HepG2 (cell line): ENCODE measurements at regions not wholly inside any gene's neighbourhood (a gene's known extent, or its start where the extent isn't known, plus 50 kb on each side); places are given as distances from the start of the nearest gene placed in this dataset.

Source experiments
- ATAC-seq: fragments of 200-7000 bp; cut with Tn5 transposase; 3 replicates; pipeline ENCODE4 v1.9.1; 2020; ENCODE audit warnings: mild to moderate bottlenecking, moderate library complexity
- BruUV-seq: library from RNA; stranded (reverse); fragments of 400-500 nt; replicated peaks from 2 replicates; lab custom pipeline; 2021; lab: Mats Ljungman, UMichigan
- CTCF ChIA-PET: fragments of 300-600 bp; formaldehyde crosslinking; extraction: SDS; loops from one replicate; lab custom pipeline; 2021; ENCODE audit warnings: low total read pairs, inconsistent platforms, low intra/inter-chr PET ratio; lab: Yijun Ruan, JAX
- POLR2A ChIA-PET: fragments of 350-600 bp; sonication (Branson Sonifier 250); formaldehyde crosslinking; loops from one replicate; lab custom pipeline; 2020; ENCODE audit warnings: antibody characterized with exemption, inconsistent platforms; lab: Yijun Ruan, JAX
- DNase-seq: peaks from one replicate; pipeline ENCODE4 v3.0.0-alpha.2; 2015; ENCODE audit warnings: low spot score
- FAIRE-seq: peaks from 3 replicates; lab custom pipeline; 2011; peaks lifted over from hg19 to GRCh38; lab: Jason Lieb, UNC
- H2AFZ ChIP-seq: one replicate; pipeline ENCODE4 v1.6.1; 2011; ENCODE audit warnings: low read length, inconsistent platforms
- H3K27ac ChIP-seq: fragments of 300-600 bp; 3 replicates; pipeline ENCODE4 v1.8.0; 2011; ENCODE audit warnings: mixed run types, mild to moderate bottlenecking, mixed read lengths, low read length, inconsistent platforms; ENCODE audit not compliant: insufficient read depth; ENCODE audit errors: extremely low read length
- H3K27me3 ChIP-seq, 2 experiments: fragments of 200-600 bp in 1 of 2; 2 replicates in 1 of 2; 3 replicates in 1 of 2; pipeline versions ENCODE4 v1.6.0 to v1.8.0; 2011; ENCODE audit warnings: low read length in 2 of 2, mild to moderate bottlenecking in 2 of 2, moderate library complexity in 2 of 2, inconsistent platforms in 1 of 2; ENCODE audit not compliant: insufficient read depth in 2 of 2, control insufficient read depth in 1 of 2
- H3K36me3 ChIP-seq, 2 experiments: fragments of 200-600 bp in 1 of 2; replicated peaks in 1 of 2; 2 replicates in 1 of 2; 3 replicates in 1 of 2; pipeline versions ENCODE4 v1.5.1 to v1.8.0; 2011; ENCODE audit warnings: low read length in 2 of 2, inconsistent platforms in 1 of 2; ENCODE audit not compliant: insufficient read depth in 2 of 2, control insufficient read depth in 1 of 2
- H3K4me1 ChIP-seq: 2 replicates; pipeline ENCODE4 v1.5.1; 2012; ENCODE audit warnings: low read length, inconsistent platforms; ENCODE audit not compliant: insufficient read depth
- H3K4me2 ChIP-seq: 2 replicates; pipeline ENCODE4 v1.6.0; 2011; ENCODE audit warnings: low read depth, low read length, inconsistent platforms
- H3K4me3 ChIP-seq, 3 experiments: fragments of 200-600 bp in 1 of 3; sonication (generic), shearing (Covaris generic) in 1 of 3; replicated peaks in 1 of 3; 2 replicates each; pipeline ENCODE4 v1.5.1; 2011 to 2016; ENCODE audit warnings: low read length in 3 of 3, inconsistent platforms in 2 of 3, low read depth in 2 of 3, mild to moderate bottlenecking in 2 of 3, control low read depth in 1 of 3, mixed read lengths in 1 of 3; ENCODE audit not compliant: insufficient read depth in 1 of 3
- H3K79me2 ChIP-seq: one replicate; pipeline ENCODE4 v1.6.1; 2011; ENCODE audit warnings: low read length, inconsistent platforms; ENCODE audit not compliant: insufficient read depth
- H3K9ac ChIP-seq: 2 replicates; pipeline ENCODE4 v1.6.0; 2011; ENCODE audit warnings: mild to moderate bottlenecking, low read depth, low read length, inconsistent platforms; ENCODE audit not compliant: insufficient read depth
- H3K9me3 ChIP-seq: 2 replicates; pipeline ENCODE4 v1.5.1; 2012; ENCODE audit warnings: mild to moderate bottlenecking, low read length
- H4K20me1 ChIP-seq: 2 replicates; pipeline ENCODE4 v1.6.0; 2011; ENCODE audit warnings: inconsistent platforms, mild to moderate bottlenecking, low read length, moderate library complexity; ENCODE audit not compliant: insufficient read depth
- ARID4A ChIP-seq: sonication (generic); formaldehyde crosslinking; IDR thresholded peaks from 2 replicates; pipeline ENCODE4 v1.5.0; 2020; ENCODE audit warnings: mild to moderate bottlenecking, missing genetic modification reagents, borderline replicate concordance
- ESRRA ChIP-seq: sonication (generic); formaldehyde crosslinking; IDR thresholded peaks from 2 replicates; pipeline ENCODE4 v1.5.1; 2020; ENCODE audit warnings: mild to moderate bottlenecking, low read depth, missing genetic modification reagents
- GATA4 ChIP-seq: sonication (generic); IDR thresholded peaks from 2 replicates; pipeline ENCODE4 v1.6.1; 2016; ENCODE audit warnings: antibody characterized with exemption, low read depth, borderline replicate concordance
- HNF4A ChIP-seq: sonication (generic); formaldehyde crosslinking; IDR thresholded peaks from 2 replicates; pipeline ENCODE4 v1.4.0; 2020; ENCODE audit warnings: missing genetic modification reagents
- HNF4G ChIP-seq, 2 experiments: sonication (generic) in 1 of 2; formaldehyde crosslinking in 1 of 2; IDR thresholded peaks; 2 replicates each; pipeline versions ENCODE4 v1.4.0 to v1.6.1; 2011 to 2020; ENCODE audit warnings: borderline replicate concordance in 2 of 2, low read depth in 2 of 2, mild to moderate bottlenecking in 2 of 2, low read length in 1 of 2, missing genetic modification reagents in 1 of 2, moderate library complexity in 1 of 2
- ISX ChIP-seq: sonication (generic); formaldehyde crosslinking; conservative IDR thresholded peaks from 2 replicates; pipeline ENCODE4 v1.5.0; 2020; ENCODE audit warnings: missing genetic modification reagents
- JUNB ChIP-seq: sonication (generic); formaldehyde crosslinking; IDR thresholded peaks from 2 replicates; pipeline ENCODE4 v1.8.0; 2022; ENCODE audit warnings: missing genetic modification reagents, mild to moderate bottlenecking, borderline replicate concordance
- NFKBIZ ChIP-seq: IDR thresholded peaks from 2 replicates; pipeline ENCODE4 v1.6.1; 2018; ENCODE audit warnings: missing genetic modification reagents, missing compliant biosample characterization
- NR2F6 ChIP-seq, 2 experiments: IDR thresholded peaks; 2 replicates each; pipeline ENCODE4 v1.6.1; 2016; ENCODE audit warnings: antibody characterized with exemption in 1 of 2, mild to moderate bottlenecking in 1 of 2
- PATZ1 ChIP-seq: sonication (generic); formaldehyde crosslinking; IDR thresholded peaks from 2 replicates; pipeline ENCODE4 v1.4.0; 2020; ENCODE audit warnings: missing genetic modification reagents
- SOX13 ChIP-seq, 3 experiments: fragments of 450-650 bp in 1 of 3; sonication (generic) in 1 of 3; formaldehyde crosslinking in 1 of 3; IDR thresholded peaks in 2 of 3; conservative IDR thresholded peaks in 1 of 3; 2 replicates each; pipeline versions ENCODE4 v1.5.0 to v1.6.1; 2016 to 2020; ENCODE audit warnings: antibody characterized with exemption in 1 of 3, mild to moderate bottlenecking in 1 of 3, missing compliant biosample characterization in 1 of 3, missing genetic modification reagents in 1 of 3, moderate library complexity in 1 of 3
- TARDBP ChIP-seq: sonication (generic); formaldehyde crosslinking; IDR thresholded peaks from 2 replicates; pipeline ENCODE4 v1.8.0; 2022; ENCODE audit warnings: mild to moderate bottlenecking, missing genetic modification reagents
- ZBTB42 ChIP-seq: sonication (generic); formaldehyde crosslinking; IDR thresholded peaks from 2 replicates; pipeline ENCODE4 v1.5.0; 2020; ENCODE audit warnings: mild to moderate bottlenecking, missing genetic modification reagents
- ZNF773 ChIP-seq: sonication (generic); formaldehyde crosslinking; IDR thresholded peaks from 2 replicates; pipeline ENCODE4 v1.4.0; 2020; ENCODE audit warnings: missing genetic modification reagents, borderline replicate concordance
- WGBS: methylation state at CpG from one replicate; pipeline ENCODE4 v1.1.6; 2017; ENCODE audit warnings: low lambda C conversion rate; 5-methylcytosine and 5-hydroxymethylcytosine counted together
- in situ Hi-C: cut with HindIII; loops from 2 replicates; pipeline ENCODE4 v1.10.0; 2017; ENCODE audit warnings: low pct_unique_long_range_greater_than_20kb; ENCODE audit not compliant: extremely low pct_ligation_motif_present
- intact Hi-C: fragments of 100-400 bp; cut with micrococcal nuclease; formaldehyde crosslinking; loops from one replicate; pipeline ENCODE4 v1.10.0; 2022; ENCODE audit not compliant: unreplicated experiment

GRCh38 chr2:172225786-172226185 is 123.1 kb upstream of the DLX2 start (continued):
- TF ChIP-seq NR2F6 (IDR thresholded peaks at IDR 0.05) (no peak), NR2F6 (CRISPR knock-in tag; IDR thresholded peaks at IDR 0.05) (no peak), ZBTB42 (CRISPR knock-in tag) (no peak), ISX (CRISPR knock-in tag) (no peak), TARDBP (CRISPR knock-in tag) (no peak), GATA4 (no peak), NFKBIZ (CRISPR knock-in tag) (no peak)
- TF ChIP-seq, all 625 proteins: peak for 0

GRCh38 chr2:172226244-172227061 is 123.8 kb upstream of the DLX2 start:
- H3K4me1 ChIP-seq: peaks cover 15% of the 10 kb centered on the region; the same call in 1 of the 2 replicates
- no TSS peak for BruUV-seq
- H3K27ac ChIP-seq: no peak overlapping the region
- H3K4me3 ChIP-seq: no peak overlapping the region
- H3K9ac ChIP-seq: no peak overlapping the region
- no peaks in the 10 kb centered on the region for H3K9me3 ChIP-seq
- intact Hi-C loops (loop anchor here (1.0 to 2.0 kb wide), 2 partner anchors 54 to 239 kb away; no protein-coding TSS in a partner anchor), in situ Hi-C loops (no loop called here)
- ChIA-PET POLR2A (no interaction called here), CTCF (interaction anchor here (1.6 kb wide), 2 partner anchors 236 to 240 kb away, joined by 4 to 8 read pairs; no protein-coding TSS in a partner anchor)
- peak; percentile 83 for FAIRE-seq
- WGBS: 15% methylated on average over 9 of the region's 9 CpGs
- no peaks in the 10 kb centered on the region for H4K20me1 ChIP-seq
- no peak overlapping the region for H3K4me2 ChIP-seq
- no peaks in the 10 kb centered on the region for H3K36me3 ChIP-seq
- H2AFZ ChIP-seq: no peak overlapping the region
- H3K27me3 ChIP-seq: peaks cover 1 to 25% of the 10 kb centered on the region in 2 experiments; a peak in 4 of 5 replicates
- peak; percentile 88 for ATAC-seq
- H3K79me2 ChIP-seq: no peaks in the 10 kb centered on the region
- DNase-seq: peak; percentile 63
- TF ChIP-seq PATZ1 (CRISPR knock-in tag) (peak; percentile 29; the same call in 1 of the 2 replicates), SOX13 (IDR thresholded peaks at IDR 0.05) (no peak), SOX13 (CRISPR knock-in tag; conservative IDR thresholded peaks at IDR 0.05 in 1 of 2, IDR thresholded peaks at IDR 0.05 in 1 of 2) (peak in 1 of 2 experiments; percentile 38; a peak in 1 of 4 replicates), ARID4A (CRISPR knock-in tag) (no peak), HNF4A (CRISPR knock-in tag) (peak; percentile 69), HNF4G (IDR thresholded peaks at IDR 0.05; ENCODE audit: borderline replicate concordance, low read depth, low read length) (peak; percentile 54), HNF4G (CRISPR knock-in tag; IDR thresholded peaks at IDR 0.05; ENCODE audit: borderline replicate concordance, low read depth) (no peak), ESRRA (CRISPR knock-in tag) (no peak), ZNF773 (CRISPR knock-in tag) (no peak), JUNB (CRISPR knock-in tag) (no peak)
